ENCODE measurements at regions not wholly inside any gene's neighbourhood (a gene's known extent, or its start where the extent isn't known, plus 50 kb on each side); places are given as distances from the start of the nearest gene placed in this dataset.
"Not testable (repeated sequence)": the region's sequence is repeated elsewhere in the genome, so short reads cannot be mapped to it uniquely, and the experiment has no call there.

DNA sequence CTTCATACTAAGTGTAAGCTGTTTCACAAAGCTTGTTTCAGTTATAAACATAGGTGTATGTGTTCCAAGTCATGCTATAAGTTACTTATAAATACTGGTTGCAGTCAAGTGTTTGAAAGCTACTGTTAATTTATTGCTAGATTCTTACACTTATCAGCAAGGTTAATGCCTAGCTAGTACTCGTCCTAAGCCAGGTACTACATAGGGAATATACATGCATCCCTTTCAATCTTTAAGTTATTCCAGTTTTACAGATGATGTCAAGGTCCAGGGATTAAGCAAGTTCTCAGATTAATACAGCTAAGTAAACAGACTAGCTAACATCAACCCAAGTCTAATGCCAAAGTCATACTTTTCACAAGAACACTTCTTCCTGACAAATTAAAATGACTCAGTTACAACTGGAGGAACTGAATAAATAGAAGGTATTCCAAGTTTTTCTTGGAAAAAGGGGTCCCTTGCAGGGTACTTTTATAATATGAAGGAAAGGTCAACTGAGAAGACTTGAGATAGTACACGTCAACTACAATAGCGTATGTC lies 652.2 kb upstream of the USP24 start:
- no peak for DNase-seq (ENCODE audit: low read depth)

DNA sequence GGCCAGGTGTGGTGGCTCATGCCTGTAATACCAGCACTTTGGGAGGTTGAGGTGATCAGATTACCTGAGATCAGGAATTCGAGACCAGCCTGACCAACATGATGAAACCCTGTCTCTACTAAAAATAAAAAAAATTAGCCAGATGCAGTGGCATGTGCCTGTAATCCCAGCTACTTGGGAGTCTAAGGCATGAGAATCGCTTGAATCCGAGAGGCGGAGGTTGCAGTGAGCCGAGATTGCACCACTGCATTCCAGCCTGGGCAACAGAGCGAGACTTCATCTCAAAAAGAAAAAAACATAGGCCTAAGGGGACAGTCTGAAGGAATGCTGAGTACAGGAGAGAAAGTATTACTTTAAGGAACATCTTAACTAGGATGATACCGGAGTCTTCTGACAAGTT lies 650.6 kb upstream of the USP24 start:
- DNase-seq (ENCODE audit: low read depth) = not testable (repeated sequence)

GRCh38 chr1:55864251-55864650 lies 649.1 kb upstream of the USP24 start:
- no peak for DNase-seq (ENCODE audit: low read depth)

GRCh38 chr1:55861676-55862340 lies 646.6 kb upstream of the USP24 start:
- DNase-seq (ENCODE audit: low read depth) = no peak

GRCh38 chr1:55860798-55861519 lies 645.8 kb upstream of the USP24 start:
- no peak for DNase-seq (ENCODE audit: low read depth)

- DNase-seq (ENCODE audit: low read depth) = no peak
Observed at GRCh38 chr1:55860326-55860725, 645.2 kb upstream of the USP24 start.

GRCh38 chr1:55854911-55855310 lies 639.7 kb upstream of the USP24 start:
- DNase-seq (ENCODE audit: low read depth) = no peak

GRCh38 chr1:55848906-55849305 lies 633.7 kb upstream of the USP24 start:
- DNase-seq (ENCODE audit: low read depth) = no peak

GRCh38 chr1:55846051-55846450 lies 630.9 kb upstream of the USP24 start:
- DNase-seq (ENCODE audit: low read depth) = no peak

- DNase-seq (ENCODE audit: low read depth) = no peak
Observed at GRCh38 chr1:55844322-55844721, 629.2 kb upstream of the USP24 start.

DNA sequence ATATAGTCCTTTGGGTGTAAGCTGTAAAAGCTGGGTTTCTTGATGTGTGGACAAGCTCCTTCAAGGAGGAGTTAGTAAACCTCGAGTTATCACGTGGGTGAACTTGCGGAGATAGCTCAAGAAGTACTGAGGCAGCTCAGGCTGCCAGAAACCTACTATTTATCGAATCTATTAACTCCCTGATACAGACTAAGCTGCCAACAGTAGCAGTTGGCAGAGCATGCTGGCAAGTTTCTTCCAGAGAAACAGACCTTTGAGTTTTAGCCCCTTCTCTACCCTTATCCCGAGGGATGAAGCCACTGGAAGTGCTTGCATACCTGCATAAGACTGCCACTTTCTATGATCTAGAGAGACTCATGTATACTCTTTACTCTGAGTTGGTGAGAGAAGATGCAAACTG lies 624.5 kb upstream of the USP24 start:
- DNase-seq (ENCODE audit: low read depth) = no peak

DNA sequence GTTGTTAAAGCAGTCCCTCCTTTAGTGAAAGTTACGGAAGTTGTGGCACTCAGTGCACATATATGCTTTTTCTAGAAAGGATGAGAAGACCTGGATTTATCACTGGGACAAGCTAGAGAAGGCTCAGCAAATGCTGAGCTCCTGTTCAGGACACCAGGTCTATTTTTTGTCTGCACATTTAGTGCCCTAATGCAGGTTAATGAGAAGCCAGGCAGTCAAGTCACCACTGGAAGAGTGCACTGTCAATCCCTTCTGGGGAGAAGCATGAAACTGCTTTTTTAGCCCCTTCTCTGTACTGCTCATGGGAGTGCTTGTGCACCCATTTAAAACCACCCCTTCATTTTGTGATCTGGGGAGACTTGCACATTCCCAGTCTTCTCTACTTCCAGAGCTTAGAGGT lies 624.1 kb upstream of the USP24 start:
- no peak for DNase-seq (ENCODE audit: low read depth)

- no peak for DNase-seq (ENCODE audit: low read depth)
Observed at GRCh38 chr1:55836086-55836485, 620.9 kb upstream of the USP24 start.

DNA sequence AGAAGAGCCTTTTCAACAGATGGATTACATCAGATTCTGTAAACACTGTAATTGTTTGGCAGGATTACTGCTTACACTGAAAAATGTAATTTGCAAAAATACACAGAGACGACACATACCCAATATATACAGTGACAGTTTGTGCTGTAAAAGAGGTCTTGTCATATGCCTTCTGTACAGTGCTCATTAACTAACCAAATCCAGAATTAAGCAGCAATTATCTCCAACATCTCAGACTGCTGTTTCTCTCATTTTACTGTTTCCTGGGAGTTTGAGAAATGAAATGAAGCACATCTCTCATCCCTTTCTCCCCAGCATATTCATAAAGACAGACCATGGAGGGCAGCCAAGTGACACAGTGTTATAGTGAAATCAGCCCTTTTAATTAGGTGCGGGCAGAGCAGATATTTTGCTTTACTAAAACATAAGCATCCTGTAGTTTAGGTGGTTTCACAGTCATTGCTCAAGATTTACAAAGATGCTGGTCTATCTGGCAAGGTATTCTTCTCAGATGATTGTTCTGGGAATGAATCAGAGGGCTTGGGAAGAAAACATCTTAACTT lies 618.4 kb upstream of the USP24 start:
- DNase-seq (ENCODE audit: low read depth) = no peak

DNA sequence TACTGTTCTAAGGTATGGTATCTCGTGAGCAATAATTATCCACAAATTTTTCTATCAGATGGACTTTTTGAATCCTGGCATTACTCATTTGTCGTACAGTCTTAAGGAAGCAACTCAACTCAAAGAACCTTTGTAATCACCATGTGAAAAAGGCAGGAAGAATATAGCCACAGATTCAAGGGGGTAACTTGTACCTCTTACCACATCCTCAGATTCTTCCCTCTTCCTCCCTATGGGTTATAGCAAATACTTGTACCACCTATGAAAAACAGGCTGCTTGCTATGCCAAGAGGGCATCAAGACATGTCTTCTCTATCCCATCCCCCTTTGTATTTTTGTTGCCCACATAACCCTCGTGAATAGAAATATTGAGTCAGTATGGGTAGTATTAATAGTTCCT lies 616.6 kb upstream of the USP24 start:
- DNase-seq (ENCODE audit: low read depth) = no peak

DNA sequence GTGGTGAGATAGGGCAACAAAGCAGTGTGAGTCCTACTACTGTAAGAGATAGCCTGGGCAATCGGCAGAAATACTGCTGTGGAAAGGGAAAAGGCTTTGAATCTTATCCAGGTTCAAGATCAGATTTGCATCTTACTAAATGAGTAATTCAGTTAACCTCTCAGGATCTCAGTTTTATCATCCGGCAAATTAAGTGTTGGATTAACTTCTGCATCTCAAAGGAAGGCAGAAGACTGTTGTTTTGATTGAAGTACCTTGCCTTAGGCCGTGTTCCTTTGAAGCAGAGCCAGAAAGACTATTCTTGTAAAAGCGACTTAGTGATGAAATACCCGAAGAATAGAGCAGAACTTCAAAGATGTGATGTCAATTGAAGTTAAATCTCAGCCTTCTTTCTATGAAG lies 612.9 kb upstream of the USP24 start:
- DNase-seq (ENCODE audit: low read depth) = no peak

- DNase-seq (ENCODE audit: low read depth) = no peak
Observed at GRCh38 chr1:55827350-55827749, 612.2 kb upstream of the USP24 start.

GRCh38 chr1:55826381-55827080 lies 611.4 kb upstream of the USP24 start:
- no peak for DNase-seq (ENCODE audit: low read depth)

DNA sequence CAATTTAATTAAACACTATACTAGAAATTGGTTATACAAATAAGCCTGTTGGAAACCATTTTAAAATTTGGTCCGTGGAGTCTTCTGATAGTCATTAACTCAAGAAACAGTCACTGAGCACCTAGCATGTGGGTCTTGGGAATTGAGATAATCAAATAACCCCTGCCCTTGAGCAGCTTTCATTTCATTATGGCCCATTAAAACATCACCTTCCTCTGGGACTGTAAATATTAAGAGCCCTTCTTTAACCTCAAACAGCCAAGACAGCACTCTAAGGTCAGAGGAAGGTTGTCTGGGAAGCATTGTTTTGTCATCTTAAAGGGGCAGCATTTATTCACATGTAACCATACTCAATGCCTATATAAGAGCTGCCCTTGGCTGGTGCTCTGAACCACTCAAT lies 610.3 kb upstream of the USP24 start:
- DNase-seq (ENCODE audit: low read depth) = no peak

DNA sequence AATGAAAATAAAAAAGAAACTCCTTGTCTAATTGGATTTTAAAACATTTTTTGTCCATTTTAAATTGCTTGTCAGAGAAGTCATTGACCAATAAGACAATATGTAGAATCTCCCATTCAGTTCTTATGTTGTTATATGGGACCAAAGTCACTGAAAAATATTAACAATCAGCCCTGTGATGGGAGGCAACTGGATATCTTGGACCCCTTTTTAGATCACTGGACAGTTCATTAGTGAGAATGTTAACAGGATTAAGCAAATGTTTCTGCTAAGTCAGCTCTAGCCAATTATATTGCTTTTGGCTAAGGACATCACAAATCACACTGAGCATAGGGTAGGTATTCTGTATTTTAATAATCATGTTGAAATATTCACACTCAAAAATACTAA lies 609.1 kb upstream of the USP24 start:
- no peak for DNase-seq (ENCODE audit: low read depth)

GRCh38 chr1:55823541-55824250 lies 608.5 kb upstream of the USP24 start:
- DNase-seq (ENCODE audit: low read depth) = no peak

DNA sequence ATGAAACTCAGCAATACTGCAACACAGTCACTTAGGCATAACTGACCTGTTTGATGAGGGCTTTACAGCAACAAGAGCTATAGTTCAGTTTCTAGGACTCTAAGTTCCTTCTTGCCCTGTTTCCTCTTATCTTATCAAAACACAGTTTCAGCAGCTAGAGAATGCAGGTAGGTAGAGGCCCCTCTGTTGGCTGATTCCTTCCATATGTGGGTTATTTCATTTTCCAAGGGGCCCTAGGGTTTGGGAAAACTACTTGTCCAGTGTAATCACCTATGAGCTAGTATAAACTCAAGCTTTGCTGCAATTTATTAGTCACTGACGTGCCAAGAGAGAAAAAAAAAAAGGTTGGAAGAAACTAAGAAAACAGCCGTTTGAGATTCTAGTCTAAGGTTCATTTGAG lies 607.7 kb upstream of the USP24 start:
- no peak for DNase-seq (ENCODE audit: low read depth)
